Lower lobe of right lung (tissue), 2 donors: ENCODE measurements at regions not wholly inside any gene's neighbourhood (a gene's known extent, or its start where the extent isn't known, plus 50 kb on each side); places are given as distances from the start of the nearest gene placed in this dataset.
"Not testable (repeated sequence)": the region's sequence is repeated elsewhere in the genome, so short reads cannot be mapped to it uniquely, and the experiment has no call there.

Experiments used
- ATAC-seq, 2 donors: fragments of 200-7000 bp; cut with Tn5 transposase; one replicate each; pipeline ENCODE4 v1.9.1; 2020 to 2022; ENCODE audit warnings: mild to moderate bottlenecking in 2 of 2, moderate library complexity in 2 of 2
- DNase-seq: peaks from one replicate; pipeline ENCODE4 v3.0.0-alpha.2; 2020
- H3K27ac ChIP-seq: fragments of 200-600 bp; one replicate; pipeline ENCODE4 v1.8.0; 2022
- H3K27me3 ChIP-seq: fragments of 200-600 bp; one replicate; pipeline ENCODE4 v1.8.0; 2022; ENCODE audit warnings: low read depth
- H3K36me3 ChIP-seq: fragments of 200-600 bp; one replicate; pipeline ENCODE4 v1.8.0; 2022; ENCODE audit warnings: mild to moderate bottlenecking
- H3K4me1 ChIP-seq: fragments of 200-600 bp; one replicate; pipeline ENCODE4 v1.8.0; 2022
- H3K4me3 ChIP-seq: fragments of 200-600 bp; one replicate; pipeline ENCODE4 v1.8.0; 2022; ENCODE audit warnings: mild to moderate bottlenecking
- H3K9me3 ChIP-seq: fragments of 200-600 bp; one replicate; pipeline ENCODE4 v1.8.0; 2022
- intact Hi-C: fragments of 100-400 bp; cut with DNase I; formaldehyde crosslinking; loops from one replicate; pipeline ENCODE4 v1.11.0; 2022
- TF ChIP-seq, protein P1 (sequence below): fragments of 200-600 bp; IDR thresholded peaks from one replicate; pipeline ENCODE4 v1.8.0; 2022; ENCODE audit warnings: antibody characterized with exemption, mild to moderate bottlenecking
- donor health status: DM: no; HTN: yes; CAD: no; lungs with severe emphysema.

DNA sequence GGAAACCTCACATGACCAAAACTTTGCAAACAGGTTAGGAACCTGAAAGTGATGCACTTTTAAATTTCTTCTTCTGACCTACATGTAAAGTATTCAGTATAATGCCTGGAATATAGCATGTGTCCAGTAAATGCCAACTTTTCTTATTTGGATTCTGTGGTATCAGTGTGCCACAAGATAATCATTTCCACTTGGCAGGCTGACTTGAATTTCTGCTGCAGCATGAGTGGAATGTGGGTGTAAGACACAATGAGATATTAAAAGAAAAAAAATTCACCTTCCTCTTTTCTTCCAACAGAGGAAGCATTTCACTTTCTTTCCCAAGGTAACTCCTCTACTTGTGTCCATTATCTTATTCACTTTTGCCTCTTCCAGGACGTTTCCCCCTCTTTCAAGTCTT, 141.9 kb upstream of the PRKD1 start:
- no peaks in the 10 kb centered on the region for H3K4me1 ChIP-seq
- DNase-seq (no peak), ATAC-seq (no peak)
- H3K9me3 ChIP-seq: peaks cover 7% of the 10 kb centered on the region
- H3K27me3 ChIP-seq: no peaks in the 10 kb centered on the region
- no peak overlapping the region for H3K27ac ChIP-seq
- H3K36me3 ChIP-seq: no peaks in the 10 kb centered on the region
- intact Hi-C loops: no loop called here
- H3K4me3 ChIP-seq: no peak overlapping the region
- TF ChIP-seq, protein P1, sequence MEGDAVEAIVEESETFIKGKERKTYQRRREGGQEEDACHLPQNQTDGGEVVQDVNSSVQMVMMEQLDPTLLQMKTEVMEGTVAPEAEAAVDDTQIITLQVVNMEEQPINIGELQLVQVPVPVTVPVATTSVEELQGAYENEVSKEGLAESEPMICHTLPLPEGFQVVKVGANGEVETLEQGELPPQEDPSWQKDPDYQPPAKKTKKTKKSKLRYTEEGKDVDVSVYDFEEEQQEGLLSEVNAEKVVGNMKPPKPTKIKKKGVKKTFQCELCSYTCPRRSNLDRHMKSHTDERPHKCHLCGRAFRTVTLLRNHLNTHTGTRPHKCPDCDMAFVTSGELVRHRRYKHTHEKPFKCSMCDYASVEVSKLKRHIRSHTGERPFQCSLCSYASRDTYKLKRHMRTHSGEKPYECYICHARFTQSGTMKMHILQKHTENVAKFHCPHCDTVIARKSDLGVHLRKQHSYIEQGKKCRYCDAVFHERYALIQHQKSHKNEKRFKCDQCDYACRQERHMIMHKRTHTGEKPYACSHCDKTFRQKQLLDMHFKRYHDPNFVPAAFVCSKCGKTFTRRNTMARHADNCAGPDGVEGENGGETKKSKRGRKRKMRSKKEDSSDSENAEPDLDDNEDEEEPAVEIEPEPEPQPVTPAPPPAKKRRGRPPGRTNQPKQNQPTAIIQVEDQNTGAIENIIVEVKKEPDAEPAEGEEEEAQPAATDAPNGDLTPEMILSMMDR: no peak

DNA sequence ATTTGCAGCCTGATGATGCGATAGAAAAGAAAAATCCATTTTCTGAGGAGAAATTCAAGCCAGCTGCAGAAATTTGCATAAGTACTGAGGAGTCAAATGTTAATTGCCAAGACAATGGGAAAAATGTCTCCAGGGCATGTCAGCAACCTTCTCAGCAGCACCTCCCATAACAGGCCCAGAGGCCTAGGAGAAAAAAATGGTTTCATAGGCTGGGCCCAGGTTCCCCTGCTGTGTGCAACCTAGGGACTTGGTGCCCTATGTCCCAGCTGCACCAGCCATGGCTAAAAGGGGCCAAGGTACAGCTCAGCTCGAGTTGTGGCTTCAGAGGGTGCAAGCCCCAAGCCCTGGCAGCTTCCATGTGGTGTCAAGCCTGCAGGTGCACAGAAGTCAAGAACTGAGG, 144.8 kb upstream of the PRKD1 start:
- H3K36me3 ChIP-seq, DNase-seq, intact Hi-C loops, H3K27ac ChIP-seq, H3K4me1 ChIP-seq, H3K27me3 ChIP-seq, ATAC-seq, H3K9me3 ChIP-seq, H3K4me3 ChIP-seq: not testable (repeated sequence)

DNA sequence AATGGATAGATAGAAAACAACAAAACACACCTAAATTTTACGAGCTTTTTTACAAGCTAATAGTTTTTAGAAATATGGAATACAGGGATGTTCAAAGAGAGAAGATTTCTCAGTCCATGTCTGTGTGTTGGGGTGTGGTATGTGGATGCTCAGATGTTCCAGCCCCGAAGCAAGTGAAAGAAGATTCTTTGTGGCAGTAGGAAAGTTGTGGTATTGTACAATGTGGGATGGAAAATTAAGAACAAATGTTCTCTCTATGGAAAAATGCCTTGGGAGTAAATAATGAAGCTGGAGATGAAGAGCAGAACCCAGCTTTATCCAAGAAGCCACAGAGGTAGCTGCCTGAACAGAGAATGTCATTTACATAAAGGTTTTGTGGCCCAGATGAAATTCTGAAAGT, 150.3 kb upstream of the PRKD1 start:
- ATAC-seq (no peak), DNase-seq (no peak)
- Histone ChIP-seq H3K9me3 (no peaks in the 10 kb centered on the region), H3K36me3 (no peaks in the 10 kb centered on the region), H3K27me3 (no peaks in the 10 kb centered on the region), H3K27ac (no peak overlapping the region), H3K4me3 (no peak overlapping the region), H3K4me1 (no peaks in the 10 kb centered on the region)
- intact Hi-C loops: no loop called here
- TF ChIP-seq, protein P1: no peak

DNA sequence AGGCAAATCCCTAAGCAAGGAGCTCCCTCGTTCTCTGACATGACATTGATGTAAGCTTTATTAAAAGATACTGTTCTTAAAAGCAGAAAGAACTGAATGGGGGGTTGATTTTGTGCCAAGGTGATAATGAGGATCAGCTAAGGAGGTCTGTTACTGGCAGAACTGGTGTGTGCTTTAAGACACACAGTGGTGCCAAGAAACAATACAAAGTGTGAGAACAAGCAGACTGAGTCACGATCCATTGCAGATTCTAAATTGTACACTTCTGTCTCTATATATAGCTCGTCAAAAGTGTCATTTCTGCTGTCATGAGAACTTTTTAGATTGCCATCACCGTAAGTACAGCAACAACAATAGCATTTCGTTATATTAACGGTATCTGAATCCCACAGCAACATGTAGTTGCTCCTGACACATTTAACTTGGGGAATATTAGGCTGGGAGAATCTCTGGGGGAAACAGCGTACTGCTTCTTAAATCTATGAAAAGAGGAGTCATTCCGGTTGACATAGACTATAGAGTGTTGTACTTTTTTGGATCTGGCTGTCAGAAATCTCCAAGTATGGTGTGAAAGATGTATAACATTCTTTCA, 151.3 kb upstream of the PRKD1 start:
- no peaks in the 10 kb centered on the region for H3K4me1 ChIP-seq
- TF ChIP-seq, protein P1: no peak
- H3K9me3 ChIP-seq: no peaks in the 10 kb centered on the region
- H3K4me3 ChIP-seq: no peak overlapping the region
- H3K27ac ChIP-seq: no peak overlapping the region
- no peak for DNase-seq
- no peaks in the 10 kb centered on the region for H3K27me3 ChIP-seq
- no peak for ATAC-seq
- no peaks in the 10 kb centered on the region for H3K36me3 ChIP-seq
- intact Hi-C loops: no loop called here

DNA sequence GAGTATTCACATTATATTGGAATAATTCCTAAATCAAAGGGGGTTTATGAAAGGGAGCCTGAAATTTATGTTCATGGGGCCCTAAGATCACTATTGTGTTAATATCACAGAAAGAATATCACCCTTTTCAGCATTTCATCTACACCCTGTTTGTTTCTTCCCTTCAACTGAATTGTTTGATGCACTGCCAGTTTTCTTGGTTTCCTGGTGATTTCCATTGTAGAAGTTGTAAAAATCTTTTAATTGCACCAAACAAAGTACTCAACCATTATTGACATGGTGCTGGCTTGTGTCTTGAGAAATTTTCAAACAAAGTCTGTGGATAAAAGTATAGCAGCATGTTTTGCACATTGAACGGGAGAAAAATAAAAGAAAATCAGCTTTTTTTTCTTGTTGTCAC, 154.8 kb upstream of the PRKD1 start:
- Histone ChIP-seq H3K27ac (no peak overlapping the region), H3K36me3 (no peaks in the 10 kb centered on the region), H3K4me3 (no peak overlapping the region), H3K4me1 (no peaks in the 10 kb centered on the region), H3K9me3 (no peaks in the 10 kb centered on the region), H3K27me3 (no peaks in the 10 kb centered on the region)
- ATAC-seq: no peak
- intact Hi-C loops: no loop called here
- TF ChIP-seq, protein P1: no peak
- no peak for DNase-seq

DNA sequence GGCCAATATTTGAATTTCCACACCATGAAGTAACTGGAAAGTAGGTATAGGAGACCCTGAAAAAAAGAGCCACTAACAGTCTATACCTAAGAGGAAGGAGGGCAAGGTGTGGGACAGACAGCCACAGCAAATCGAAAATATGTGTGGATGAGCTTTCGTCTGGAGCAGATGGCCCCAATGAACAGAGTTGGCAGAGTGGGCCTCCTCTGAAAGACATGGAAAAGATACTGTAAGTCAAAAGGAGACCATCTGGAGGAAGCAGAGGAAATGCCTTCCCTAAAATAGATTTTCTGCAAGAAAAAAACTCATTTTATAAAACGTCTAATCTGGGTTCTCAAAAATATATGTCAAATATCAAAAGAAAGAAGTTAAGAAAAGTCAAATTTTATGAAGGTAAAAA, 157.2 kb upstream of the PRKD1 start:
- Histone ChIP-seq H3K27me3 (no peaks in the 10 kb centered on the region), H3K4me1 (no peaks in the 10 kb centered on the region), H3K27ac (no peak overlapping the region), H3K36me3 (no peaks in the 10 kb centered on the region), H3K4me3 (no peak overlapping the region), H3K9me3 (peaks cover 4% of the 10 kb centered on the region)
- intact Hi-C loops: no loop called here
- no peak for ATAC-seq
- TF ChIP-seq, protein P1: no peak
- no peak for DNase-seq
